GM12872 (cell line): ENCODE measurements at regions not wholly inside any gene's neighbourhood (a gene's known extent, or its start where the extent isn't known, plus 50 kb on each side); places are given as distances from the start of the nearest gene placed in this dataset.

Experiments
- TF ChIP-seq, protein P1 (sequence below): IDR thresholded peaks from 3 replicates; pipeline ENCODE4 v1.5.1; 2011; ENCODE audit warnings: low read depth, mild to moderate bottlenecking, low read length, moderate library complexity; ENCODE audit not compliant: insufficient read depth

DNA sequence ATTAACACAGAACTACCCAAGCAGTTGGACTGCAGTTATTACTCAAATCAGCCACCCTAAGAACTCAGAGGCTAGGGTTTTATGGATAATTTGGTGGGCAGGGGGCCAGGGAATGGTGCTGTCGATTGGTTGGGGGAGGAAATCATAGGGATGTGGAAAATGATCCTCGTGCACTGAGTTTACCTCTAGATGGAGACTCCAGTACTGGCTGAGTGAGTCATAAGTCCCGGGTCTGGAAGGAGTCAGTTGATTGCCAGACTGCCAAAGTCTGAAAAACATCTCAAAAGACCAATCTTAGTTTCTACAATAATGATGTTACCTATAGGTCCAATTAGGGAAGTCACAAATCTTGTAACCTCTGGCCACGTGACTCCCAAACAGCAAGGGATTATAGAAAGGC lies 257.5 kb upstream of the PRMT6 start:
- TF ChIP-seq, protein P1, sequence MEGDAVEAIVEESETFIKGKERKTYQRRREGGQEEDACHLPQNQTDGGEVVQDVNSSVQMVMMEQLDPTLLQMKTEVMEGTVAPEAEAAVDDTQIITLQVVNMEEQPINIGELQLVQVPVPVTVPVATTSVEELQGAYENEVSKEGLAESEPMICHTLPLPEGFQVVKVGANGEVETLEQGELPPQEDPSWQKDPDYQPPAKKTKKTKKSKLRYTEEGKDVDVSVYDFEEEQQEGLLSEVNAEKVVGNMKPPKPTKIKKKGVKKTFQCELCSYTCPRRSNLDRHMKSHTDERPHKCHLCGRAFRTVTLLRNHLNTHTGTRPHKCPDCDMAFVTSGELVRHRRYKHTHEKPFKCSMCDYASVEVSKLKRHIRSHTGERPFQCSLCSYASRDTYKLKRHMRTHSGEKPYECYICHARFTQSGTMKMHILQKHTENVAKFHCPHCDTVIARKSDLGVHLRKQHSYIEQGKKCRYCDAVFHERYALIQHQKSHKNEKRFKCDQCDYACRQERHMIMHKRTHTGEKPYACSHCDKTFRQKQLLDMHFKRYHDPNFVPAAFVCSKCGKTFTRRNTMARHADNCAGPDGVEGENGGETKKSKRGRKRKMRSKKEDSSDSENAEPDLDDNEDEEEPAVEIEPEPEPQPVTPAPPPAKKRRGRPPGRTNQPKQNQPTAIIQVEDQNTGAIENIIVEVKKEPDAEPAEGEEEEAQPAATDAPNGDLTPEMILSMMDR: no peak

DNA sequence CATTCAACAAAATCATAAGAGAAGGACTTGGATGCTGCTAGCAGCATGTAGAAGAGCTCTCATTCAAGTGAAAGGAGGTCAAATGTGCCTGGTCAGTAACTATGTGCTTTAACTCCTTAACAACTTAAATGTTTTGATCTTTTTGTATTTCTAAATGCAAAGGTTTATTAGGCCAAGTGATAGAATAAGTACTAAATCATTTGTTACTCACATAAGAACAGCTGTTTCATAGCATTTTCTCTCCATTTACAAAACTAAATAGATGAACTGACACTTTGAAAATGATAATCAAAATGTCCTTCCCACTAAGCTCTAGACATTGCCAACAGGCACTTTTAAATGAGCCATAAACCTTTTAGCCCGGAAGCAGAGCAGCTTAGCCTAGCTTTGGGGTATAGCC lies 254.3 kb upstream of the PRMT6 start:
- TF ChIP-seq, protein P1: no peak

DNA sequence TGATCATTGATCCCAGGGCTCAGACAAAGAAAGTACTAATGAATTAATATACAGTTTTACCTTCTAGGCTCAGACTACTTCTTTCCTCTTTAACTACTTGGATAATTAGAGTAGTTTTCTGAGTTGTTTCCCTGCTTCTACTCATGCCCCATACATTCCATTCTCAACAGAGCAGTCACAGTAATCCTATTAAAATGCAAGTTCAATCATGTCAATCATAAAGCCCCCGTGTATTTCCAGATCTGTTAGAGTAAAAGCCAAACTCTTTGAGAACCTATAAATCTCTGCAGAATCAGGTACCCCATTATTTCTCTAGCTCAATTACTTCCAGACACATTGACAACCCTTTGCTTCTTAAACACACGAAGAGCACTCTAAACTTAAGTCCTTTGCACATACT lies 242.1 kb upstream of the PRMT6 start:
- TF ChIP-seq, protein P1: no peak

DNA sequence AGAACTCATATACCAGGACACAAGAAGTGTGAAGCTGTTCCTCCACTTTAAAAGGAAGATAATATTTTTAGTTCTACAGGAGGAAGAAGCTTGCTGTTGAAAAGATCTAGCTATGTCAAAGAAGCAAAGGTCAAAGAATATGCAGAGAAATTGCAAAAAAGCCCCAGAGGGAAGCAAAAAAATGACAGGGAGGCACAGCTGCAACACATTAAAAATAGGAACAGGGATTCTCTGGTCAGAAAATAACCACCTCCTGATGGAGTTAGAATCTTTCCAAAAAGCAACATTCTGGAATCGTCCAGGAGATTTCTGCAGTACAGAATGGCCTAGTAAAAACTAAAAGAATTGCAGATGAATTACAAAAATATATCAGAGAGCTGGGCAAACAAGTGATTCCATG lies 238.9 kb upstream of the PRMT6 start:
- TF ChIP-seq, protein P1: no peak

DNA sequence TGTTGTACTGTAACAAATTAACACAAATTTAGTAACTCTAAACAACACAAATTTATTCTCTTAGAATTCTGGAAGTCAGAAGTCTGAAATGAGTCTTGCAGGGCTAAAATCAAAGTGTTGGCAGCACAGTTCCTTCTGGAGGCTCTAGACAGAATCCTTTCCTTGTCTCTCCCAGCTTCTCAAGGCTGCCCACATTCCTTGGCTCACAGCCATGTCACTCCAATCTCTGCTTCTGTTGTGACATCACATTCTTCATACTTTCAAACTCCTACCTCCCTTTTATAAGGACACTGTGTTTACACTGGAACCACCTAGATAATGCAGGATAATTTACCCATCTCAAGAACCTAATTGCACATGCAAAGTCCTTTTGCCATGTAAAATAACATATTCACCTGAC lies 225.0 kb upstream of the PRMT6 start:
- TF ChIP-seq, protein P1: no peak

DNA sequence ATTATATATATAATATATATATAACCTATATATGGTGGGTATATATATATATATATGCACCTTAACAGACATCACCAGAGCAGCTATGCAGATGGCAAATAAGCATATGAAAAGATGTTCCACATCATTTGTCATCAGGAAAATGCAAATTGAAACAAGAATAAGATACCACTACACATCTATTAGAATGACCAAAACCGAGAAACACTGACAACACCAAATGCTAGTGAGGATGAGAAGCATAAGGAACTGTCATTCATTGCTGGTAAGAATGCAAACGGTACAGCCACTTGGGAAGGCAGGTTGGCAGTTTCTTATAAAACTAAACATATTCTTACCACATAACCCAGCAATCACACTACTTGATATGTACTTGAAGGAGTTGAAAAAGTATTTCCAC lies 219.8 kb upstream of the PRMT6 start:
- TF ChIP-seq, protein P1: no peak

DNA sequence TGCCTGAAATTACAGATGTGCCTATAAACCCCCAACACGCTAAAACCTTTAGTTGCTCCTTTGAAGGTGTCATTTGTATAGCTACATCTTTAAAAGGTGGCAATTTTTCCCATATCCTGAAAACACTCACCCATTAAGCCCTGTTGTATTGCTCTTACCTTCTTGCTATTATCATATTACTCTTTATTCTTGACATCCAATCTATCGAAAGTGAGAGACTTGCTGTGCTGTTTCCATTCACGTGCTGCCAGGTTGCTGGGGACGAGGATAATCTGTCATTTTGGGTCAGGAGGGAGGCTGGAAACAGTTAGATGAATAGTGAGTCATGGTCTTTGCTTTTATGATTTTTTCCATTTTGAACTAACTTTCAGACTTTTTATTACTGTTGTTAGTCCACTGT lies 213.0 kb upstream of the PRMT6 start:
- TF ChIP-seq, protein P1: no peak

DNA sequence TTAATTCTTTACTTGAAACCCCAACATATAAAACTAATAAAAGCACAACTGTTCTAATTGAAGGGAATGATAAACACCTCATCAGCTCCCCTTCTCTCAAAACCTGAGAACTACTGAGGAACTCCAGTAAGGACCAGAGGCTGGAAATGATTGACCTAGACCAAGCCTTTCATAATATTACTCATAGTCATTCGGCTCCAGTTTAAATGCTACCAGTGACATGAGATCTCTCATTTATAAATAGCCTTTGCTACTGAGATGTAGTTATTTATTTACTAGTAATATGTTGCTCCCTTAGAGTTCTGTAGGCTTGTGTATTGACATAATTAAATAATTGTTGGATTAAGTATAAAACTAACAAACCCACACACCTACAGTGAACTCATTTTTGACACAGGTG lies 209.8 kb upstream of the PRMT6 start:
- TF ChIP-seq, protein P1: no peak
